Transverse colon (tissue), 4 donors: ENCODE measurements at regions not wholly inside any gene's neighbourhood (a gene's known extent, or its start where the extent isn't known, plus 50 kb on each side); places are given as distances from the start of the nearest gene placed in this dataset.
"Not testable (repeated sequence)": the region's sequence is repeated elsewhere in the genome, so short reads cannot be mapped to it uniquely, and the experiment has no call there.

Source experiments
- DNase-seq: peaks from one replicate; pipeline ENCODE4 v3.0.0-alpha.2; 2019
- H3K27ac ChIP-seq, 4 donors: fragments of 200-600 bp; sonication (generic); 2 replicates each; pipeline ENCODE4 v1.5.1; 2016 to 2018; ENCODE audit warnings: inconsistent platforms in 4 of 4
- H3K27me3 ChIP-seq: fragments of 200-600 bp; sonication (generic); 2 replicates; pipeline ENCODE4 v1.5.1; 2017; ENCODE audit warnings: inconsistent platforms
- H3K36me3 ChIP-seq, 4 donors: fragments of 200-600 bp; sonication (generic); 2 replicates each; pipeline ENCODE4 v1.5.1; 2017 to 2019; ENCODE audit warnings: inconsistent platforms in 4 of 4
- H3K4me1 ChIP-seq, 4 donors: fragments of 200-600 bp; sonication (generic); 2 replicates each; pipeline ENCODE4 v1.5.1; 2017 to 2020; ENCODE audit warnings: inconsistent platforms in 4 of 4
- H3K4me3 ChIP-seq, 4 donors: fragments of 200-600 bp; sonication (generic); 1 replicate in 1 of 4; 2 replicates in 3 of 4; pipeline versions ENCODE4 v1.5.1 to v1.6.1; 2017 to 2019; ENCODE audit warnings: inconsistent platforms in 4 of 4
- H3K9me3 ChIP-seq, 2 donors: fragments of 200-600 bp; sonication (generic); 2 replicates each; pipeline ENCODE4 v1.5.1; 2017 to 2019; ENCODE audit warnings: inconsistent platforms in 2 of 2
- CTCF ChIP-seq, 5 experiments: fragments of 200-600 bp in 3 of 5; fragments of 450-650 bp in 2 of 5; sonication (generic) in 3 of 5; IDR thresholded peaks; 1 replicate in 2 of 5; 2 replicates in 3 of 5; pipeline ENCODE4 v1.5.1; 2016 to 2017; ENCODE audit warnings: antibody characterized with exemption in 5 of 5, inconsistent platforms in 3 of 5, mild to moderate bottlenecking in 2 of 5, moderate library complexity in 1 of 5
- EP300 ChIP-seq: sonication (generic); formaldehyde crosslinking; IDR thresholded peaks from one replicate; pipeline ENCODE4 v1.6.1; 2017; ENCODE audit warnings: antibody characterized with exemption, low read depth
- POLR2A ChIP-seq: fragments of 450-650 bp; IDR thresholded peaks from one replicate; pipeline ENCODE4 v1.6.1; 2016; ENCODE audit warnings: antibody characterized with exemption, mild to moderate bottlenecking, moderate library complexity
- POLR2AphosphoS5 ChIP-seq, 3 donors: sonication (generic); formaldehyde crosslinking; IDR thresholded peaks; one replicate each; pipeline ENCODE4 v1.6.1; 2016; ENCODE audit warnings: antibody characterized with exemption in 3 of 3
- WGBS, 2 donors: methylation state at CpG; one replicate each; pipeline ENCODE4 v1.1.5; 2018; ENCODE audit warnings: low coverage in 1 of 2; 5-methylcytosine and 5-hydroxymethylcytosine counted together
- in situ Hi-C, 4 donors: fragments of 200-750 bp; cut with MboI; loops; one replicate each; pipeline versions ENCODE4 v1.15.0 to v1.15.1; 2017; ENCODE audit warnings: low sequenced_read_pairs in 3 of 4, low pct_ligation_motif_present in 1 of 4, low pct_unique_long_range_greater_than_20kb in 1 of 4
- intact Hi-C: fragments of 100-400 bp; cut with DNase I; formaldehyde crosslinking; loops from one replicate; pipeline ENCODE4 v1.15.1; 2023; ENCODE audit warnings: low total_unique reads

GRCh38 chr13:52922961-52923360, 74.5 kb upstream of the PCDH8 start:
- Histone ChIP-seq H3K4me1 (no peaks in the 10 kb centered on the region), H3K27ac (no peak overlapping the region), H3K36me3 (no peaks in the 10 kb centered on the region), H3K9me3 (no peaks in the 10 kb centered on the region), H3K4me3 (no peak overlapping the region), H3K27me3 (no peaks in the 10 kb centered on the region)
- TF ChIP-seq EP300, result no peak
- no peak for TF ChIP-seq CTCF (IDR thresholded peaks at IDR 0.05)
- TF ChIP-seq POLR2A, result no peak
- TF ChIP-seq POLR2AphosphoS5 (IDR thresholded peaks at IDR 0.05), result no peak
- WGBS, 2 donors, result 100% methylated on average over 1 of the region's 1 CpG; no CpG with 5 or more reads in 1 of the 2 donors
- in situ Hi-C loops (no loop called here), intact Hi-C loops (no loop called here)
- DNase-seq, result no peak

- WGBS, 2 donors, result 67% methylated on average over 3 of the region's 3 CpGs; no CpG with 5 or more reads in 1 of the 2 donors
- H3K27ac ChIP-seq, result no peak overlapping the region
- intact Hi-C loops, result no loop called here
These were observed 72.8 kb upstream of the PCDH8 start for GRCh38 chr13:52921194-52921593.

GRCh38 chr13:52916486-52916990, 68.1 kb upstream of the PCDH8 start:
- Histone ChIP-seq H3K36me3 (no peaks in the 10 kb centered on the region), H3K4me3 (no peak overlapping the region), H3K27ac (no peak overlapping the region), H3K9me3 (no peaks in the 10 kb centered on the region), H3K27me3 (no peaks in the 10 kb centered on the region), H3K4me1 (no peaks in the 10 kb centered on the region)
- DNase-seq, result no peak
- in situ Hi-C loops (no loop called here), intact Hi-C loops (no loop called here)
- no peak for TF ChIP-seq CTCF (IDR thresholded peaks at IDR 0.05)
- no peak for TF ChIP-seq EP300
- no peak for TF ChIP-seq POLR2A
- TF ChIP-seq POLR2AphosphoS5 (IDR thresholded peaks at IDR 0.05), result no peak

More at GRCh38 chr13:52921194-52921593, 72.8 kb upstream of the PCDH8 start:
- no peaks in the 10 kb centered on the region for H3K9me3 ChIP-seq
- TF ChIP-seq POLR2A (no peak), CTCF (IDR thresholded peaks at IDR 0.05) (no peak), POLR2AphosphoS5 (IDR thresholded peaks at IDR 0.05) (no peak), EP300 (no peak)
- in situ Hi-C loops, result no loop called here
- no peaks in the 10 kb centered on the region for H3K36me3 ChIP-seq
- no peaks in the 10 kb centered on the region for H3K27me3 ChIP-seq
- DNase-seq, result no peak
- no peak overlapping the region for H3K4me3 ChIP-seq
- no peaks in the 10 kb centered on the region for H3K4me1 ChIP-seq

- no peak overlapping the region for H3K27ac ChIP-seq
- no peak for TF ChIP-seq CTCF (IDR thresholded peaks at IDR 0.05)
- no peak for TF ChIP-seq POLR2AphosphoS5 (IDR thresholded peaks at IDR 0.05)
- TF ChIP-seq POLR2A, result no peak
- no peak for TF ChIP-seq EP300
- in situ Hi-C loops, result no loop called here
- H3K9me3 ChIP-seq, result no peaks in the 10 kb centered on the region
- peaks cover 14% of the 10 kb centered on the region for H3K27me3 ChIP-seq
- 82 to 100% methylated on average over 2 of the region's 2 CpGs for WGBS, 2 donors
- no peaks in the 10 kb centered on the region for H3K36me3 ChIP-seq
- H3K4me3 ChIP-seq, result no peak overlapping the region
- no peaks in the 10 kb centered on the region for H3K4me1 ChIP-seq
- intact Hi-C loops, result no loop called here
- DNase-seq, result no peak
These were observed 62.9 kb upstream of the PCDH8 start for GRCh38 chr13:52911340-52911739.

GRCh38 chr13:52910318-52910717, 61.9 kb upstream of the PCDH8 start:
- H3K4me3 ChIP-seq, intact Hi-C loops, H3K9me3 ChIP-seq, H3K27ac ChIP-seq, H3K36me3 ChIP-seq, H3K4me1 ChIP-seq, in situ Hi-C loops, DNase-seq: not testable (repeated sequence)
- peaks cover 14% of the 10 kb centered on the region for H3K27me3 ChIP-seq
- 62 to 67% methylated on average over 2 of the region's 2 CpGs for WGBS, 2 donors
